ENCODE measurements at regions not wholly inside any gene's neighbourhood (a gene's known extent, or its start where the extent isn't known, plus 50 kb on each side); places are given as distances from the start of the nearest gene placed in this dataset.

DNA sequence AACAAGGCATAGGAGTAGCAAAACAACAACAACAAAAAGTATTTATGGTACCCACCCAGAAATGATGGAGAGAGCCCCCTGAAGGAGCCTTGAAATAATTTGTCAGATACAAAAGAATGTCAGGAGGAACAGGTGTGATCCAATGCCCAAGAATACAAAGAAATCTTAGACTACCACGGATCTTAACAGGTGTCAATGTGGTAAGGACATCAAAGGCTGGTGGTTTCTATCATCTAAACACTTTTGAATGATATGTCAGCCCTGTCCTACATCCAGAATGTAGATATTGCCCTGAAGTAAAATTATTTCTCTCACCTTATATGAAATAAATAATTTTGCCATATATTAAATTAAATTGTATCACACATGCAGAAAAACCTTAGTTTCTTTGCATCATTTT is 386.4 kb upstream of the ANO5 start:
- no peak overlapping the region for H3K4me3 ChIP-seq
- DNase-seq (ENCODE audit: extremely low spot score in 2 of 2), result no peak
- intact Hi-C loops (cut with DNase I), result no loop called here
- no peaks in the 10 kb centered on the region for H3K27me3 ChIP-seq
- TF ChIP-seq POLR2A (IDR thresholded peaks at IDR 0.05) (no peak), POLR2AphosphoS5 (IDR thresholded peaks at IDR 0.05; ENCODE audit: insufficient read depth in 1 of 2, low read depth in 1 of 2) (no peak)
- TF ChIP-seq, protein P1, sequence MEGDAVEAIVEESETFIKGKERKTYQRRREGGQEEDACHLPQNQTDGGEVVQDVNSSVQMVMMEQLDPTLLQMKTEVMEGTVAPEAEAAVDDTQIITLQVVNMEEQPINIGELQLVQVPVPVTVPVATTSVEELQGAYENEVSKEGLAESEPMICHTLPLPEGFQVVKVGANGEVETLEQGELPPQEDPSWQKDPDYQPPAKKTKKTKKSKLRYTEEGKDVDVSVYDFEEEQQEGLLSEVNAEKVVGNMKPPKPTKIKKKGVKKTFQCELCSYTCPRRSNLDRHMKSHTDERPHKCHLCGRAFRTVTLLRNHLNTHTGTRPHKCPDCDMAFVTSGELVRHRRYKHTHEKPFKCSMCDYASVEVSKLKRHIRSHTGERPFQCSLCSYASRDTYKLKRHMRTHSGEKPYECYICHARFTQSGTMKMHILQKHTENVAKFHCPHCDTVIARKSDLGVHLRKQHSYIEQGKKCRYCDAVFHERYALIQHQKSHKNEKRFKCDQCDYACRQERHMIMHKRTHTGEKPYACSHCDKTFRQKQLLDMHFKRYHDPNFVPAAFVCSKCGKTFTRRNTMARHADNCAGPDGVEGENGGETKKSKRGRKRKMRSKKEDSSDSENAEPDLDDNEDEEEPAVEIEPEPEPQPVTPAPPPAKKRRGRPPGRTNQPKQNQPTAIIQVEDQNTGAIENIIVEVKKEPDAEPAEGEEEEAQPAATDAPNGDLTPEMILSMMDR (IDR thresholded peaks at IDR 0.05), result no peak
- H3K4me1 ChIP-seq, result no peaks in the 10 kb centered on the region
- no peak overlapping the region for H3K27ac ChIP-seq
- H3K9me3 ChIP-seq, result no peaks in the 10 kb centered on the region
- no peaks in the 10 kb centered on the region for H3K36me3 ChIP-seq

DNA sequence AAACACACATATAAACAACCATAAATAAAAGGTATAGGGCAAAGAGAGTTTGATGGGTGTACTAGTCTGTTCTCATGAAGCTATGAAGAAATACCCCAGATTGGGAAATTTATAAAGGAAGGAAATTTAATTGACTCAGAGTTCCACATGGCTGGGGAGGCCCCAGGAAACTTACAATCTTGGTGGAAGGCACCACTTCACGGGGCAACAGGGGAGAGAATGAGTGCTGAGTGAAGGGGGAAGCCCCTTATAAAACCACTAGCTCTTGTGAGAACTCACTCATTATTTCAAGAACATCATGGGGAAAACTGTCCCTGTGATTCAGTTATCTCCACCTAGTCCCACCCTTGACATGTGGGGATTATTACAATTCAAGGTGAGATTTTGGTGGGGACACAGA is 385.9 kb upstream of the ANO5 start:
- no peaks in the 10 kb centered on the region for H3K36me3 ChIP-seq
- no peaks in the 10 kb centered on the region for H3K4me1 ChIP-seq
- H3K4me3 ChIP-seq, result no peak overlapping the region
- TF ChIP-seq POLR2A (IDR thresholded peaks at IDR 0.05), result no peak
- TF ChIP-seq, protein P1 (IDR thresholded peaks at IDR 0.05), result no peak
- TF ChIP-seq POLR2AphosphoS5 (IDR thresholded peaks at IDR 0.05; ENCODE audit: insufficient read depth in 1 of 2, low read depth in 1 of 2), result no peak
- H3K27ac ChIP-seq, result no peak overlapping the region
- intact Hi-C loops (cut with DNase I), result no loop called here
- DNase-seq (ENCODE audit: extremely low spot score in 2 of 2), result no peak
- no peaks in the 10 kb centered on the region for H3K9me3 ChIP-seq
- H3K27me3 ChIP-seq, result no peaks in the 10 kb centered on the region

DNA sequence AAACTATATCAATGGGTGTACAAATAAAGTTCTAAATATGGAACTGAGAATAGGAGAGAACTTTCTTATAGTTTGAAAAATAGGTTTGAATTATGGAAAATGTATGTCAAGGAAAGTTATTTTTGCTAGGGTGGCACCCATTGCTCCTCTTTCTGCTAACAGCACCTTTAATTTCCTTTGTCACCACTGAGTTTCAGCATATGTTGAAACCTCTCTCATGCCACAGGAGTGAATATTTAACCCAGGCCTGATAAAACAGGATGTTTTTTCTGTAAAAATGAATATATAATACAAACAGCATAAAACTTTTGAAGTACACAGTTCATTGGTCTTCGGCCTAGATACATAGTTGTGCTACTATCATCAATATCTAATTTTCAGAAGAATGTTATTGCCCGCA is 385.5 kb upstream of the ANO5 start:
- H3K4me1 ChIP-seq, result no peaks in the 10 kb centered on the region
- TF ChIP-seq POLR2AphosphoS5 (IDR thresholded peaks at IDR 0.05; ENCODE audit: insufficient read depth in 1 of 2, low read depth in 1 of 2) (no peak), POLR2A (IDR thresholded peaks at IDR 0.05) (no peak)
- TF ChIP-seq, protein P1 (IDR thresholded peaks at IDR 0.05), result no peak
- H3K27ac ChIP-seq, result no peak overlapping the region
- no peaks in the 10 kb centered on the region for H3K36me3 ChIP-seq
- DNase-seq (ENCODE audit: extremely low spot score in 2 of 2), result no peak
- intact Hi-C loops (cut with DNase I), result no loop called here
- no peaks in the 10 kb centered on the region for H3K27me3 ChIP-seq
- no peak overlapping the region for H3K4me3 ChIP-seq
- H3K9me3 ChIP-seq, result no peaks in the 10 kb centered on the region

DNA sequence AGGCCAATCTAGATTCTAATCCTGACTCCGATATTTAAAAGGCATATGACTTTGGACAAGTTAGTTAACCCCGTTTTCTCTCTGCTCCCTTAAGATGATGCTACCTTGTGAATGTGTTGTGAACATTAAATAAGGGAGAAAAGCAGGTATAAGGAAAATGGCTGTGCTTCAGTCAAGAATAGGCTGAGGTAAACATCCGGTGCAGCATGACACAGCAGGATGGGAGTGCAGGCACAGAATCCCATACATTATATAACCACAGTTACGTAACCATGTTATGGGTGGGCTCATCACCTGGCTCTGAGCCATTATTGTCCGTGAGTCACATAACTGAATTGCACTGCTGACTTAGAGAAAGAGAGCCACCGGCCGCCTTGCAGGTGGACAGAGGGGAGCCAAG is 382.2 kb upstream of the ANO5 start:
- intact Hi-C loops (cut with DNase I), result no loop called here
- Histone ChIP-seq H3K27me3 (no peaks in the 10 kb centered on the region), H3K36me3 (no peaks in the 10 kb centered on the region), H3K4me1 (no peaks in the 10 kb centered on the region), H3K9me3 (no peaks in the 10 kb centered on the region), H3K27ac (no peak overlapping the region), H3K4me3 (no peak overlapping the region)
- TF ChIP-seq POLR2AphosphoS5 (IDR thresholded peaks at IDR 0.05; ENCODE audit: insufficient read depth in 1 of 2, low read depth in 1 of 2) (no peak), POLR2A (IDR thresholded peaks at IDR 0.05) (no peak)
- TF ChIP-seq, protein P1 (IDR thresholded peaks at IDR 0.05), result no peak
- DNase-seq (ENCODE audit: extremely low spot score in 2 of 2), result no peak

DNA sequence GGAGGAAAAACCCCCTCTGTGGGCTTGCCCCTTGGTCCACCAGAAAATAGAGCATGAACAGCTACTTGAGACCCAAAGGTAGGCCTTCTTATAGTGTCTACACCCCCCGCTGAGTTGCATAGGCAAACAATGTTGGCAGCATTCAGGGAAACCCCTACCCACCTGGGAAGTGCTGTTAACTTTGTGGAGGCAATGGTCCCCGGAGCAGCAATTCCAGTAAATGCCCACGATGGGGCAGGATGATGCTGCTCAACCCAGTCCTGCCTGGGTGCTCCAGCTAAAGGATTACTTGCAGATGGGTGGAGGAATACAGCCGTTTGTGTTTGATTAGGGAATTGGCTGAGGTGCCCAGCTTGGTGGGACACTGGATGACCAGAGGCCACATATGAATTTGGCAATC is 381.3 kb upstream of the ANO5 start:
- H3K4me3 ChIP-seq, result no peak overlapping the region
- H3K9me3 ChIP-seq, result no peaks in the 10 kb centered on the region
- no peak overlapping the region for H3K27ac ChIP-seq
- no peak for DNase-seq (ENCODE audit: extremely low spot score in 2 of 2)
- H3K27me3 ChIP-seq, result no peaks in the 10 kb centered on the region
- intact Hi-C loops (cut with DNase I), result no loop called here
- no peaks in the 10 kb centered on the region for H3K36me3 ChIP-seq
- TF ChIP-seq POLR2A (IDR thresholded peaks at IDR 0.05) (no peak), POLR2AphosphoS5 (IDR thresholded peaks at IDR 0.05; ENCODE audit: insufficient read depth in 1 of 2, low read depth in 1 of 2) (no peak)
- TF ChIP-seq, protein P1 (IDR thresholded peaks at IDR 0.05), result no peak
- H3K4me1 ChIP-seq, result no peaks in the 10 kb centered on the region

All from vagina (tissue), 2 donors.